Colonic mucosa (tissue), 4 donors: ENCODE measurements at regions not wholly inside any gene's neighbourhood (a gene's known extent, or its start where the extent isn't known, plus 50 kb on each side); places are given as distances from the start of the nearest gene placed in this dataset.

Experiments used
- DNase-seq: peaks from one replicate; pipeline ENCODE4 v3.0.0-alpha.2; 2020
- H3K27ac ChIP-seq: fragments of 200-600 bp; one replicate; pipeline ENCODE4 v1.8.0; 2021
- H3K27me3 ChIP-seq: fragments of 200-600 bp; one replicate; pipeline ENCODE4 v1.8.0; 2021
- H3K36me3 ChIP-seq: fragments of 200-600 bp; one replicate; pipeline ENCODE4 v1.8.0; 2021
- H3K4me1 ChIP-seq: fragments of 200-600 bp; one replicate; pipeline ENCODE4 v1.8.0; 2021; ENCODE audit warnings: mild to moderate bottlenecking
- H3K4me3 ChIP-seq: fragments of 200-600 bp; one replicate; pipeline ENCODE4 v1.8.0; 2021
- H3K9ac ChIP-seq, 2 donors: one replicate each; pipeline ENCODE4 v1.7.0; 2013; ENCODE audit warnings: control low read depth in 2 of 2, low read depth in 2 of 2, low read length in 2 of 2
- H3K9me3 ChIP-seq: fragments of 200-600 bp; one replicate; pipeline ENCODE4 v1.8.0; 2021
- CTCF ChIP-seq: fragments of 200-600 bp; IDR thresholded peaks from one replicate; pipeline ENCODE4 v1.8.0; 2022; ENCODE audit warnings: antibody characterized with exemption, mild to moderate bottlenecking
- intact Hi-C: fragments of 100-400 bp; cut with DNase I; formaldehyde crosslinking; loops from one replicate; pipeline ENCODE4 v1.14.1; 2022
- donor health status: healthy.
- donor health status: DM: no; HTN: no; CAD: no.
- donor health status: DM: no; HTN: no; CAD: no.

GRCh38 chr4:133865612-133866327 is 335.8 kb downstream of the PABPC4L start:
- no peak overlapping the region for H3K27ac ChIP-seq
- no peak overlapping the region for H3K9ac ChIP-seq
- no peaks in the 10 kb centered on the region for H3K9me3 ChIP-seq
- H3K27me3 ChIP-seq, result no peaks in the 10 kb centered on the region
- TF ChIP-seq CTCF, result no peak
- no peak for DNase-seq
- H3K36me3 ChIP-seq, result no peaks in the 10 kb centered on the region
- no peaks in the 10 kb centered on the region for H3K4me1 ChIP-seq
- intact Hi-C loops, result no loop called here
- H3K4me3 ChIP-seq, result no peak overlapping the region

- no peaks in the 10 kb centered on the region for H3K9me3 ChIP-seq
- H3K4me1 ChIP-seq, result no peaks in the 10 kb centered on the region
- no peaks in the 10 kb centered on the region for H3K36me3 ChIP-seq
- H3K27me3 ChIP-seq, result no peaks in the 10 kb centered on the region
- H3K9ac ChIP-seq, result no peak overlapping the region
- no peak overlapping the region for H3K27ac ChIP-seq
- H3K4me3 ChIP-seq, result no peak overlapping the region
- TF ChIP-seq CTCF, result no peak
- no peak for DNase-seq
- intact Hi-C loops, result no loop called here
Observed at GRCh38 chr4:133863153-133863552, 338.4 kb downstream of the PABPC4L start.

GRCh38 chr4:133856731-133857355 is 344.7 kb downstream of the PABPC4L start:
- TF ChIP-seq CTCF, result no peak
- H3K36me3 ChIP-seq, result no peaks in the 10 kb centered on the region
- intact Hi-C loops, result no loop called here

GRCh38 chr4:133855001-133855400 is 346.6 kb downstream of the PABPC4L start:
- no peak for DNase-seq
- Histone ChIP-seq H3K4me1 (no peaks in the 10 kb centered on the region), H3K27ac (no peak overlapping the region), H3K36me3 (no peaks in the 10 kb centered on the region), H3K4me3 (no peak overlapping the region), H3K9ac (no peak overlapping the region), H3K9me3 (no peaks in the 10 kb centered on the region), H3K27me3 (no peaks in the 10 kb centered on the region)
- no peak for TF ChIP-seq CTCF
- intact Hi-C loops, result no loop called here

More at GRCh38 chr4:133856731-133857355, 344.7 kb downstream of the PABPC4L start:
- H3K4me1 ChIP-seq, result no peaks in the 10 kb centered on the region
- no peak overlapping the region for H3K4me3 ChIP-seq
- H3K27me3 ChIP-seq, result no peaks in the 10 kb centered on the region
- no peak overlapping the region for H3K27ac ChIP-seq
- no peaks in the 10 kb centered on the region for H3K9me3 ChIP-seq
- DNase-seq, result no peak
- no peak overlapping the region for H3K9ac ChIP-seq

- Histone ChIP-seq H3K9me3 (no peaks in the 10 kb centered on the region), H3K36me3 (no peaks in the 10 kb centered on the region), H3K4me1 (no peaks in the 10 kb centered on the region), H3K27me3 (no peaks in the 10 kb centered on the region), H3K4me3 (no peak overlapping the region), H3K27ac (no peak overlapping the region), H3K9ac (no peak overlapping the region)
- no peak for DNase-seq
- no peak for TF ChIP-seq CTCF
- intact Hi-C loops, result no loop called here
Observed at GRCh38 chr4:133839326-133839725, 362.3 kb downstream of the PABPC4L start.
